GM21529 (cell line): ENCODE measurements at regions not wholly inside any gene's neighbourhood (a gene's known extent, or its start where the extent isn't known, plus 50 kb on each side); places are given as distances from the start of the nearest gene placed in this dataset.

Experiments
- ATAC-seq: cut with Tn5 transposase; IDR thresholded peaks from one replicate; pipeline ENCODE4 v1.9.1; 2021; ENCODE audit not compliant: unreplicated experiment

DNA sequence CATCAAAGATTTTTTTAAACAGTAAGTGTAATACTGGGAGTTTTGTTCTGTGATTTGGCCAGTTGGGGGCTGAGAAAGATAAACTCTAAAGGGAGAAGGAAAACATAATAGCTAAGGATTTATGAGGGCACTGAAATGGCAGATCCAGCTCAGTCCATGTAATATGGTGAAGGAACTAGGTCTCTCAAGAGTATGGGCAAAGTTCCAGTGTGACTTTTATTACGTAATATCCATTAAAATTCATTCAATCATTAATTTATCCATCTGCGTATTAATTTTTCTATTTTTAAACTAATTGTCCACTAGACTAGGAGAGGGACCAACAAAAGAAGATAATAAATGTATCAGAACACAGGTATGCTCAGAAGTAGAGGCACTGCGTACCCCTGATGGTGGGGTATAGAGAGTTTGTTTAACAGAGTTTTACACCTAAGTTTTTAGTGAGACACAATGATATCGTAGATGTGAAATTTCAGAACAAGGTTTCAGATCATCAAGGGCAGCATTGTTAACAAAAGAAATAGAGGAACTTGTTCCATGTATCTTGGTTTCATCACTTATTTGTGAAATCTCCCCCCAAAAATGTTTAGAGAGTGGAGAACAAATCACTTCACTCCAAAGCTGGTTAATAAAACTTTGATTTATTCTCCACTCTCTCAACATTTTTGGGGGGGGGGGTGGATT is 351.1 kb downstream of the GRXCR1 start:
- ATAC-seq = no peak

- ATAC-seq = peak; percentile 95
Observed at GRCh38 chr4:43244688-43245382, 352.3 kb downstream of the GRXCR1 start.

DNA sequence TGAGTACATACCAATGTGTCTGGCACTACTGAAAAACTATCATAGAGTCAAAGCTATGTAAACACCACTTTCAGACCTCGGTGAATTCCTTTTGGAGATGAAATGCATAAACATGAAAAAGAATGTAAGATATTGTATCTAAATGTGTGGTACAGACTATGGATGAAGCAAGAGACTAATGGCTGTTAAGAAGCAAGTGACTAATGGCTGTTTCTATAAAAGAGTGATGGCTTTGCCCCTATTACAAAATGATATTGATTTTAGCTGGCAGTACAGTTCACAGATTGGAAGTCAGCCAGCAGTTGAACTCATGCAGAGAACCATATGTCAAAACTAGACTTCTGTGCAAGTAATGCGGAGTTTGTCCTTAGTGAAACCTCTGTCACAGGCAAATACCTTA is 359.3 kb downstream of the GRXCR1 start:
- no peak for ATAC-seq

- ATAC-seq = no peak
Observed at GRCh38 chr4:43253541-43253940, 361.0 kb downstream of the GRXCR1 start.

- no peak for ATAC-seq
Observed at GRCh38 chr4:43264730-43265129, 372.2 kb downstream of the GRXCR1 start.

- no peak for ATAC-seq
Observed at GRCh38 chr4:43271946-43272345, 379.4 kb downstream of the GRXCR1 start.

- ATAC-seq = no peak
Observed at GRCh38 chr4:43274376-43274775, 381.9 kb downstream of the GRXCR1 start.

DNA sequence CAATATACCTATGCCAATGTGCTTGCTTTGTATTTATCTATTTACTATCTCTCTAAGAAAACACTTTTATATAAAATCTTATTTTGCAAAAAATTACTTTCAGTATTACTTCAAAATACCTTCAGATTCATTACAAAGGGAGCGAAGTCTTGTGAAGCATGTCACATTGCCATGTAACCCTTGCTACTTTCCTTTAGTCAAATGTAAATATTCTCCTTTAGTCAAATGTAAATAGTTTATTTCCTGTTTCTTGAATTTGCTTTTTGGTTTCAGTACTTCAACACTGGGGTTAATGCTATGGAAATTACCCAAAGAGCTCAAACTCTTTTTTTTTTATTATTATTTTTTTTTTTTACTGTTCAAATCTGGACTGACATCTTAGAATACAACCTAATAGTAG is 383.3 kb downstream of the GRXCR1 start:
- no peak for ATAC-seq

DNA sequence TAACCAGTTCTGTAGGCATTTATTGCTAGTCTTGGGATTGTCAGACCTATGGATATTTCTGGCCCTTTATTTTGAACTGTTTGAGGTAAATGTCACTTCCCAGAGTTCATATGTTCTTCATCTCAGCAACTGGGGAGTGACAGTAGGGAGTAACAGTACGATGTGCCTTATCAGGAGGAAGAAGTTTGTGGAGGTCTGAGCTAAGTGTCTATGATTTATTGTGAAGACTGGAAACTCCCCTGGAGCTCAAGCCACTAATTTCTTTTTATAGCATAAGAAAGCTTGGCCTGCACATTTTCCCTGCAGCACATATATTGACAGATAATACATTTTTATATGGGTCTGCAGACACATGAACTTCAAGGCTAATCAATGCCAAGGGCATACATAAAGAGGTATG is 383.8 kb downstream of the GRXCR1 start:
- no peak for ATAC-seq

DNA sequence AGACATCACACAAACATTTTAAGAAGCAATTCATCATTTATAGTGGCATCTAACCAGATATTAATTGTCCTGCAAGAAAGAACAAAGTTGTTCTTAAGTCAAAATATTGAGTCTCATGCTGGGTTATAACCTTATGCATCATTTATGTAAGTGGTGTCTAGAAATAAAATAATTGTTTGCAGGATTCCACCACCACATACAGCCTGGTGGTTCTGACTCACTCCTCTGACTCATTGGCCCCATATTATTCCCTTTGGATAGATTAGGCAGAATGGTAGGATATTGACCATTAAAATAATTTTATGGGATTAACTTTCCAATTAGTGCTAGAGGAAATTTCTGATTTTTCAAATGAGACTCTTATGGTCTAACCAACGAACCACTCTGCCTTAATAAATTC is 384.5 kb downstream of the GRXCR1 start:
- no peak for ATAC-seq

DNA sequence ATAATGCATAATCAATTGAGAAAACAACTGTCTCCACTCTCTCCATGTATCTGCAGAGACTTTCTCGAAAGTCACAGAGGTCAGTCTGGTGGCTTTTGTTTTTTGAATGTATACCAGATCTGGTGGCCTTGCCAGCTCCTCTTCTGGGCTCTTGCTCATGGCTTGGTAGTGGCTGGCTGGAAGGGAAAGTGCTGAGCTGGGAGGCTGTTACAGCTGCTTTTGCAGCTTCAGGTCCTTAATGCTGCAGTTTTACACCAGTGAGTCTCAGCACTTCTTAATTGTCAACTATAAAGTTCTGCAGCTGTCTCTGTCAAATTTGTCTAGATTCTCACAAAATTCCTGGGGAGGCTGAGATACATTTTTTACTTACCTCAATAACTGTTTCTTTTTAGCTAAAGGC is 390.0 kb downstream of the GRXCR1 start:
- ATAC-seq = no peak

GRCh38 chr4:43286137-43286536 is 393.6 kb downstream of the GRXCR1 start:
- no peak for ATAC-seq

- ATAC-seq = no peak
Observed at GRCh38 chr4:43296946-43297528, 404.5 kb downstream of the GRXCR1 start.

DNA sequence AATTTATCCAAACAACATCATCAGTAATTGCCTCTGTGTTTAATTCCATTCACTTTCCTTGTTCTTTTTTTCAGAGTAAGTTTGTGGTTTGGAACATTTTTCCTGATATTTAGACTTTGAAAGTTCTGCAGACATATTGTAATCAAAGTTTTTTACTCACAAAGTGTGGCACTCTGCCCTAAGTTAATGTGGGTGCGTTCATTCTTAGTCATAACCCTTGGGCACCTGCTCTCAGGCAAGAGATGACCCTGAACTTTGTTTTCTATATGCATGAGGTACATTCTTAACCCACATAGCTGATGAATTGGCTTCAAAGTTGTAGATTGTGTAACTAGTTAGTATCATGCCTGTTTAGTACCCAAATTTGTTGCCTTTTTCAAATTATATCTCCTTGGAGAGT is 424.3 kb downstream of the GRXCR1 start:
- no peak for ATAC-seq

GRCh38 chr4:43325220-43325967 is 432.9 kb downstream of the GRXCR1 start:
- ATAC-seq = no peak

- no peak for ATAC-seq
Observed at GRCh38 chr4:43330288-43330687, 437.8 kb downstream of the GRXCR1 start.

DNA sequence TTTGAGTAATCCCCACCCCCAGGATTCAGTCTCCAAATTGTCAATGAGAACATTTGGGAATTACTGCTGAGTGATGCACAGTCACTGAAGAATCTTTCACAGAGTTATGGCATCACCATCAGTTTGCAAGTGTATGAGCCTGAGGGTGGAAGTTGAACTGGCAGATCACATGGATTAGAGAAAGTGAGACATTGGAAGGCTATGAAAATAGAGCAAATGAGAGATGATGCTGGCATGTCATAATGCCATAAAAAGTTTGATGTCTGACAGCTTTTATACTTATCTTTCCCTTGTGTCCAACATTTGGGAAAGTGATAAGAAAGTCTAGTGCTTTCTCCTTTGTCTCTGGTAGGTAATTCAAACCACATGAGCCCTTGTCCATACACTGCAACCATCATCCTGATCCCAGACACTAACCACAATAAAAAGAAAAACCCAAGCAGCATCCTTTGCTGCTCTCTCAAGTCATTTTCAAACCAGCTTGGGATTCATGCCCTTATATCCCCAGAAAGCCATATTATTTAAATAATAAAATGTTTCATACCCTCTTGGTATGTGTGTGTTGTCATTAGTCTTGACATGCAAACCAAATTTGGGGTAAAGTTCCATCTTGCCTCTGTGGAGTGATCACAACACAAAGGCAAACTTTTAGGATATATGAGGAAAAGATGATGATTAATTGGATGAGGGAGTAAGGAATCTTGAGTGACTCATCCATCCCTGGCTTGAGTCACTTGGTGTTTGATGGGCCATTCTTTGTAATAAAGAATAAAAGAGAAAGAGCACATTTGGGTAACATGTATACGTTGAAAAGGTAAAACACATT is 438.9 kb downstream of the GRXCR1 start:
- no peak for ATAC-seq

DNA sequence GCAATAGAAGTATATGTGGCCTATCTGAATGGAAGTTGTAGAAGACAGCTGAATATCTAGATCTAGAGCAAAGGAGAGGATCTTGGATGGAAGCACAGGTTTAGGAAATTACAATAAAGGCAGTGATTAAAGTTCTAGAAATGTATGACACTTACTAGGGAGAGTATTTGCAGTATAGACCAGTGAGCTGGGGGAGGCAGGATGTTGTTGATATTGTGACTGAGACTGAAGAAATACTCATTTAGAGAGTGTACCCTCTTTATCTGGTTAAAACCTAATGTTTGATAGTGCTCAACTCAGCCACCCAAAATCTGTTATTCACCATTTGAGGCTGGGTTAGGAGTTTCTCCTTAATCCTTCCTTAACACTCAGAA is 439.5 kb downstream of the GRXCR1 start:
- ATAC-seq = no peak

DNA sequence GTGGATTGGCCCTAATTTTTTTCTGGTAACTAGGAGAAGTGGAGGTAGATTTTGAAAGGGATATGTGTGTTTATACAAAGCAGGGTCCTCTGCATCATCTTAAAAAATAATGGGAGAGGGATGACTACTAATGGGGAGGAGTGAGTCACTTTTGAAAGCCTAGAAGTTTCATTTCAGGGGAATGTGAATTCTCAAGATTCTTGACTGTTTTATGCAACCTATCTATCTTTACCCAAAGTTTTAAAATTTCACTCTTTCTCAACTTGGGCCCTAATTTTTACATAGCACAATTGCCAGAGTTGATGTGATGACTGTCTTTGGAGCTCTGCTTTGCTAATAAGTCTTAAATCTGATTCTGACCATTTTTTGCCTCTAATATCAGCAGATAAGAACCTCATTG is 445.2 kb downstream of the GRXCR1 start:
- no peak for ATAC-seq

- ATAC-seq = no peak
Observed at GRCh38 chr4:43339435-43339834, 446.9 kb downstream of the GRXCR1 start.

DNA sequence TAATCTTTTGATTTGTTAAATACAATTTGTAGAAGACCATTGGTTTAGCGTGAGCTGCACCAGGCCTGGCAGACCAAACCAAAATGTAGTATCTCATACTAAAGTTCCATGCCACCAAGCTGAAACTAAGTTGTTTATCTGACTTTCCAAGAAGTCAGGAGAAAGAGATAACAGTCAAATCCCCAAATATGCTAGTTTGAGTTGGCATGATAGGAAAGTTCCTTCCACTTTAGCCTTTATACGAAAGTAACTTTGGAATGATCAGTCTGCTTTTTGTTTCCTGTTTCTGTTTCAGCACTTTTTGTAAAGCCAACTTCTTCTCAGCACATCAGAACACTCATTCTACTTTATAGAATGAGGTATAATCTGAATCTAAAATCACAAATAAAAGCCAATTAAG is 449.2 kb downstream of the GRXCR1 start:
- no peak for ATAC-seq
